CD14-positive monocyte (primary cell): ENCODE measurements at regions not wholly inside any gene's neighbourhood (a gene's known extent, or its start where the extent isn't known, plus 50 kb on each side); places are given as distances from the start of the nearest gene placed in this dataset.

Experiments used
- DNase-seq, 3 donors: peaks; one replicate each; pipeline ENCODE4 v3.0.0-alpha.2; 2011 to 2022
- H2AFZ ChIP-seq: 2 replicates; pipeline ENCODE4 v1.6.0; 2012; ENCODE audit warnings: mild to moderate bottlenecking, low read depth, low read length, inconsistent platforms; ENCODE audit not compliant: insufficient read depth, poor library complexity, severe bottlenecking
- H3K27ac ChIP-seq, 2 donors: 1 replicate in 1 of 2; 2 replicates in 1 of 2; pipeline ENCODE4 v1.5.1; 2012 to 2013; ENCODE audit warnings: low read length in 2 of 2, control low read depth in 1 of 2, inconsistent platforms in 1 of 2, low read depth in 1 of 2, mild to moderate bottlenecking in 1 of 2
- H3K27me3 ChIP-seq, 2 donors: one replicate each; pipeline versions ENCODE4 v1.6.0 to v1.6.1; 2011 to 2013; ENCODE audit warnings: low read length in 2 of 2; ENCODE audit not compliant: control insufficient read depth in 2 of 2, insufficient read depth in 2 of 2
- H3K36me3 ChIP-seq, 2 donors: replicated peaks in 1 of 2; 1 replicate in 1 of 2; 2 replicates in 1 of 2; pipeline versions ENCODE4 v1.5.1 to v1.6.1; 2012 to 2013; ENCODE audit warnings: low read length in 2 of 2, control low read depth in 1 of 2, inconsistent platforms in 1 of 2, mild to moderate bottlenecking in 1 of 2; ENCODE audit not compliant: insufficient read depth in 2 of 2, control insufficient read depth in 1 of 2
- H3K4me1 ChIP-seq, 2 donors: 1 replicate in 1 of 2; 2 replicates in 1 of 2; pipeline versions ENCODE4 v1.5.1 to v1.6.1; 2012 to 2013; ENCODE audit warnings: low read length in 2 of 2, control low read depth in 1 of 2, inconsistent platforms in 1 of 2, mild to moderate bottlenecking in 1 of 2, moderate library complexity in 1 of 2; ENCODE audit not compliant: insufficient read depth in 2 of 2, control insufficient read depth in 1 of 2
- H3K4me2 ChIP-seq: replicated peaks from 2 replicates; pipeline ENCODE3; 2012; ENCODE audit warnings: low read length, moderate library complexity, mild to moderate bottlenecking; ENCODE audit not compliant: poor library complexity, severe bottlenecking; ENCODE audit errors: extremely low read depth
- H3K4me3 ChIP-seq, 3 experiments: fragments of 200-600 bp in 1 of 3; sonication (generic) in 1 of 3; replicated peaks in 1 of 3; 1 replicate in 2 of 3; 2 replicates in 1 of 3; pipeline ENCODE4 v1.5.1; 2011 to 2013; ENCODE audit warnings: low read length in 3 of 3, mild to moderate bottlenecking in 3 of 3, control low read depth in 2 of 3, low read depth in 2 of 3, inconsistent platforms in 1 of 3, moderate library complexity in 1 of 3
- H3K79me2 ChIP-seq: 2 replicates; pipeline ENCODE4 v1.6.0; 2012; ENCODE audit warnings: mild to moderate bottlenecking, control low read depth, inconsistent platforms, low read length, moderate library complexity; ENCODE audit not compliant: insufficient read depth
- H3K9ac ChIP-seq: 2 replicates; pipeline ENCODE4 v1.6.0; 2017; ENCODE audit warnings: low read length, mild to moderate bottlenecking; ENCODE audit not compliant: insufficient read depth, poor library complexity, severe bottlenecking
- H3K9me3 ChIP-seq, 2 donors: replicated peaks in 1 of 2; 1 replicate in 1 of 2; 2 replicates in 1 of 2; pipeline versions ENCODE4 v1.5.1 to v1.6.1; 2012 to 2013; ENCODE audit warnings: low read length in 2 of 2, control low read depth in 1 of 2; ENCODE audit not compliant: control insufficient read depth in 1 of 2, insufficient read depth in 1 of 2
- H4K20me1 ChIP-seq: 2 replicates; pipeline ENCODE4 v1.6.0; 2012; ENCODE audit warnings: mild to moderate bottlenecking, low read length, control low read depth, moderate library complexity; ENCODE audit not compliant: insufficient read depth
- H3K27ac Mint-ChIP-seq, 7 donors: one replicate each; pipeline ENCODE4 v1.8.0; 2020; ENCODE audit warnings: mild to moderate bottlenecking in 7 of 7, mixed read lengths in 7 of 7, moderate library complexity in 6 of 7, inconsistent platforms in 2 of 7
- H3K27me3 Mint-ChIP-seq, 3 donors: one replicate each; pipeline ENCODE4 v1.8.0; 2021 to 2022; ENCODE audit warnings: low read depth in 3 of 3, mild to moderate bottlenecking in 3 of 3, mixed read lengths in 3 of 3, moderate library complexity in 3 of 3, inconsistent platforms in 1 of 3
- H3K36me3 Mint-ChIP-seq, 2 donors: one replicate each; pipeline ENCODE4 v1.8.0; 2020; ENCODE audit warnings: mixed read lengths in 2 of 2, inconsistent platforms in 1 of 2, mild to moderate bottlenecking in 1 of 2
- H3K4me1 Mint-ChIP-seq: one replicate; pipeline ENCODE4 v1.8.0; 2020; ENCODE audit warnings: mild to moderate bottlenecking, mixed read lengths
- H3K4me3 Mint-ChIP-seq, 2 donors: one replicate each; pipeline ENCODE4 v1.8.0; 2020; ENCODE audit warnings: mild to moderate bottlenecking in 2 of 2, mixed read lengths in 2 of 2, moderate library complexity in 1 of 2
- H3K9me3 Mint-ChIP-seq, 7 donors: one replicate each; pipeline ENCODE4 v1.8.0; 2020 to 2022; ENCODE audit warnings: mixed read lengths in 7 of 7, mild to moderate bottlenecking in 6 of 7, moderate library complexity in 6 of 7, inconsistent platforms in 2 of 7
- WGBS: methylation state at CpG from one replicate; pipeline ENCODE4 v1.1.5; 2013; ENCODE audit warnings: missing lambda C conversion rate; ENCODE audit not compliant: insufficient coverage; 5-methylcytosine and 5-hydroxymethylcytosine counted together
- intact Hi-C, 2 donors: fragments of 100-400 bp; cut with micrococcal nuclease; formaldehyde crosslinking; loops; one replicate each; pipeline versions ENCODE4 v1.15.0 to v1.15.1; 2023
- TF ChIP-seq, protein P1 (sequence below): fragments of 200-600 bp; IDR thresholded peaks from one replicate; pipeline ENCODE4 v1.8.0; 2022; ENCODE audit warnings: antibody characterized with exemption, mild to moderate bottlenecking

DNA sequence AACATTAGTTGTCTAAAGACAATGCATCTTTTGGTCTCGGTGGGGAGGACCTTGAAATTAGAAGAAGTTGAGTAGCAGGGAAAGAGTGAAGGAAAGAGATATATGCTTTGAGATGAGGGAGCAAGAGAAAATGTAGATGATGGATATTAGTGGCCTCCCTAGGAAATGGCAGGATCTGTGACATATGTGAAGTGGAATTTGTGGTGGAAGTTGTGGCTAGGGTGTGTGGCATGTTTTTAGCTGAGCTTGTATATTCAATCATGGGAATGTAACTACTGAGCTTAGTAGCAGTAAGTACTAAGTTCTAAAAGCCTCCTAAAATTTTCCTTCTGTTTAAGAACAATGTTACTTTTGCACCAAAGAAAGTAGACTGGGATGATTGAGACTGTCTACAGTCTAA is 382.8 kb upstream of the CTSO start:
- DNase-seq: no peak
- Mint-ChIP-seq H3K27me3 (peaks cover 0 to 1% (median 0%) of the 10 kb centered on the region in 3 donors), H3K4me3 (no peak overlapping the region), H3K27ac (no peak overlapping the region), H3K9me3 (no peaks in the 10 kb centered on the region), H3K4me1 (no peaks in the 10 kb centered on the region), H3K36me3 (no peaks in the 10 kb centered on the region)
- Histone ChIP-seq H3K4me2 (no peak overlapping the region), H3K27ac (no peak overlapping the region), H3K9ac (no peak overlapping the region), H3K27me3 (no peaks in the 10 kb centered on the region), H3K4me1 (no peaks in the 10 kb centered on the region), H2AFZ (no peak overlapping the region), H3K9me3 (no peaks in the 10 kb centered on the region), H3K4me3 (no peak overlapping the region), H4K20me1 (no peaks in the 10 kb centered on the region), H3K79me2 (no peaks in the 10 kb centered on the region), H3K36me3 (no peaks in the 10 kb centered on the region)
- WGBS: 100% methylated on average over 1 of the region's 1 CpG
- intact Hi-C loops: no loop called here
- TF ChIP-seq, protein P1, sequence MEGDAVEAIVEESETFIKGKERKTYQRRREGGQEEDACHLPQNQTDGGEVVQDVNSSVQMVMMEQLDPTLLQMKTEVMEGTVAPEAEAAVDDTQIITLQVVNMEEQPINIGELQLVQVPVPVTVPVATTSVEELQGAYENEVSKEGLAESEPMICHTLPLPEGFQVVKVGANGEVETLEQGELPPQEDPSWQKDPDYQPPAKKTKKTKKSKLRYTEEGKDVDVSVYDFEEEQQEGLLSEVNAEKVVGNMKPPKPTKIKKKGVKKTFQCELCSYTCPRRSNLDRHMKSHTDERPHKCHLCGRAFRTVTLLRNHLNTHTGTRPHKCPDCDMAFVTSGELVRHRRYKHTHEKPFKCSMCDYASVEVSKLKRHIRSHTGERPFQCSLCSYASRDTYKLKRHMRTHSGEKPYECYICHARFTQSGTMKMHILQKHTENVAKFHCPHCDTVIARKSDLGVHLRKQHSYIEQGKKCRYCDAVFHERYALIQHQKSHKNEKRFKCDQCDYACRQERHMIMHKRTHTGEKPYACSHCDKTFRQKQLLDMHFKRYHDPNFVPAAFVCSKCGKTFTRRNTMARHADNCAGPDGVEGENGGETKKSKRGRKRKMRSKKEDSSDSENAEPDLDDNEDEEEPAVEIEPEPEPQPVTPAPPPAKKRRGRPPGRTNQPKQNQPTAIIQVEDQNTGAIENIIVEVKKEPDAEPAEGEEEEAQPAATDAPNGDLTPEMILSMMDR: no peak

- Histone ChIP-seq H3K9me3 (no peaks in the 10 kb centered on the region), H3K27me3 (no peaks in the 10 kb centered on the region), H3K4me3 (no peak overlapping the region), H3K79me2 (no peaks in the 10 kb centered on the region), H3K4me1 (peaks cover under 1 to 4% of the 10 kb centered on the region in 2 donors), H3K36me3 (no peaks in the 10 kb centered on the region), H4K20me1 (no peaks in the 10 kb centered on the region), H3K9ac (no peak overlapping the region), H3K4me2 (no peak overlapping the region), H2AFZ (no peak overlapping the region), H3K27ac (no peak overlapping the region)
- TF ChIP-seq, protein P1: no peak
- no peak for DNase-seq
- Mint-ChIP-seq H3K27ac (no peak overlapping the region), H3K36me3 (no peaks in the 10 kb centered on the region), H3K4me1 (peaks cover 4% of the 10 kb centered on the region), H3K4me3 (no peak overlapping the region), H3K9me3 (no peaks in the 10 kb centered on the region), H3K27me3 (peaks cover 0 to 1% (median 0%) of the 10 kb centered on the region in 3 donors)
- WGBS: no CpG with 5 or more reads among the region's 1 CpG
- intact Hi-C loops: no loop called here
Observed at GRCh38 chr4:156335721-156336120, 382.1 kb upstream of the CTSO start.
